ENCODE measurements at regions not wholly inside any gene's neighbourhood (a gene's known extent, or its start where the extent isn't known, plus 50 kb on each side); places are given as distances from the start of the nearest gene placed in this dataset.

DNA sequence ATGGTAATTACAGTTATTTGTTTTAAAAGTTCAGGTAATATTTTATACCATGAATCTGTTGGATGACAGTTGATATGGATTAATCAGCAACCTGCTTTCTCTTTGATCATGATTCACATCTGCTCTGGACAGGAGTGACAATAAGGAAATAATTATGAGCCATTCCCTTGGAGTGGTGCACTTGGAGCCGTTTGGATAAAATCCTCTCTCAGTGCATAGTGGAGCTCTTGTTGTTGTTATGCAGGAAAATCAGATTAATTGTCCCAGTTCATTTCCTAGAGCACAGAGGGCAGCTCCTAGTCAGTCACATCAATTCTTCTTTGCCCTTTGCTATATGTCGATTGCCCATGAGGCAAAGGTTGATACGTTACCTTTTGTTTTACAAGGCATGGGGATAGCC lies 668.3 kb upstream of the NR3C2 start:
- 77 to 78% methylated on average over 3 of the region's 3 CpGs for WGBS, 2 donors
- no peaks in the 10 kb centered on the region for H3K4me1 ChIP-seq
- DNase-seq: no peak
- no peaks in the 10 kb centered on the region for H3K27me3 ChIP-seq
- TF ChIP-seq POLR2A (IDR thresholded peaks at IDR 0.05): no peak
- no peak for TF ChIP-seq CTCF (IDR thresholded peaks at IDR 0.05)
- H3K4me3 ChIP-seq: no peak overlapping the region
- no peaks in the 10 kb centered on the region for H3K36me3 ChIP-seq
- intact Hi-C loops (cut with DNase I): no loop called here
- no peaks in the 10 kb centered on the region for H3K9me3 ChIP-seq
- no peak overlapping the region for H3K27ac ChIP-seq

GRCh38 chr4:149108626-149109025 lies 666.4 kb upstream of the NR3C2 start:
- DNase-seq: no peak
- Histone ChIP-seq H3K36me3 (no peaks in the 10 kb centered on the region), H3K4me3 (no peak overlapping the region), H3K4me1 (peaks cover 0 to 7% (median 0%) of the 10 kb centered on the region in 3 donors), H3K27me3 (no peaks in the 10 kb centered on the region), H3K27ac (no peak overlapping the region), H3K9me3 (no peaks in the 10 kb centered on the region)
- 64 to 66% methylated on average over 2 of the region's 2 CpGs for WGBS, 2 donors
- intact Hi-C loops (cut with DNase I): no loop called here
- no peak for TF ChIP-seq POLR2A (IDR thresholded peaks at IDR 0.05)

DNA sequence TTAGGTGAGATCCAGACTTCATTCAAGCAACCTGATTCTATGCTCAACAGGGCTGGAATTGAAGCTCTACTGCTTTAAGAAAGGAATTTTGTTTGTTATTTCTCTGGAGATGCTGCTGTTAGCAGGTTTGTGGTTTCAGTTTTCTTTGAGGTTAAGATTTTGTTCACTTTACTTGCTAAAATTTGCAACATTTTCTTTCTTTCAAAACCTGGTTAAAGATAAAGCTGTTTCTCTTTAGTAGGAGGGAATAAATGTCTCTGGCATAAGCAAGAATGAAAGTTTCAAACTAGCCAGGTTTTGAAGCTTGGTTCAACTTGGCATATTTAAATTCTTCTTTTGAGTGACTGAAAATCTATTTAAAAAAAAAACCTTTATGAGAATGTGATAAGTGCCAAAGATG lies 660.6 kb upstream of the NR3C2 start:
- H3K9me3 ChIP-seq: no peaks in the 10 kb centered on the region
- no peak overlapping the region for H3K4me3 ChIP-seq
- H3K27me3 ChIP-seq: no peaks in the 10 kb centered on the region
- TF ChIP-seq CTCF (IDR thresholded peaks at IDR 0.05) (no peak), POLR2A (IDR thresholded peaks at IDR 0.05) (no peak)
- DNase-seq: no peak
- intact Hi-C loops (cut with DNase I): no loop called here
- peaks cover 0 to 8% (median 0%) of the 10 kb centered on the region in 3 donors for H3K4me1 ChIP-seq
- no peaks in the 10 kb centered on the region for H3K36me3 ChIP-seq
- no peak overlapping the region for H3K27ac ChIP-seq

DNA sequence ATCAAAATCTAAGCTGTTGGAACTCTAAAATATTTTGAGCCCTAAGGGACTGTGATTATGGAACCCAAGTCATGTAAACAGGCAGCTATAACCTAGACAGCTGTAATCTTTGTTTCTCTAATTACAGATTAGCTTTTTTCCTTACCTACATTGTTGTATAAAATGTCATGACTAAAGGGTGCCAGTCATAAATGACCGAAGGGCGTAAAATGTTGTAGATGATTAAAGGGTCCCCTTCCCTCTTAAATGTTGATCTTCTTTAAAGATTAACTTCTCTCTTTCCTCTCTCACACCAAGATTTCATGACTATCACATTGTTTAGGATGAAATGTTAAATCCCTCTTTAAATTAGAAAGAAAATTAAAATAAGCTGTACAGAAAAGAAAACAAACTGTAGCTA lies 659.4 kb upstream of the NR3C2 start:
- Histone ChIP-seq H3K4me3 (no peak overlapping the region), H3K27me3 (no peaks in the 10 kb centered on the region), H3K27ac (no peak overlapping the region), H3K36me3 (no peaks in the 10 kb centered on the region), H3K4me1 (peaks cover 0 to 8% (median 0%) of the 10 kb centered on the region in 3 donors), H3K9me3 (no peaks in the 10 kb centered on the region)
- intact Hi-C loops (cut with DNase I): no loop called here
- no peak for DNase-seq
- no peak for TF ChIP-seq POLR2A (IDR thresholded peaks at IDR 0.05)
- TF ChIP-seq CTCF (IDR thresholded peaks at IDR 0.05): no peak
- WGBS, 2 donors: 89 to 97% methylated on average over 2 of the region's 2 CpGs

- Histone ChIP-seq H3K4me1 (no peaks in the 10 kb centered on the region), H3K27ac (no peak overlapping the region), H3K36me3 (no peaks in the 10 kb centered on the region), H3K4me3 (no peak overlapping the region), H3K9me3 (peaks cover 0 to 12% (median 0%) of the 10 kb centered on the region in 3 donors), H3K27me3 (no peaks in the 10 kb centered on the region)
- TF ChIP-seq POLR2A (IDR thresholded peaks at IDR 0.05) (no peak), CTCF (IDR thresholded peaks at IDR 0.05) (no peak)
- WGBS, 2 donors: 46 to 47% methylated on average over 1 of the region's 1 CpG
- DNase-seq: no peak
- intact Hi-C loops (cut with DNase I): no loop called here
Measured at GRCh38 chr4:149095811-149096210, 653.6 kb upstream of the NR3C2 start.

- TF ChIP-seq CTCF (IDR thresholded peaks at IDR 0.05): no peak
- no peak for TF ChIP-seq POLR2A (IDR thresholded peaks at IDR 0.05)
- H3K9me3 ChIP-seq: peaks cover 0 to 12% (median 0%) of the 10 kb centered on the region in 3 donors
- intact Hi-C loops (cut with DNase I): no loop called here
- H3K27me3 ChIP-seq: no peaks in the 10 kb centered on the region
- no peak for DNase-seq
- no peaks in the 10 kb centered on the region for H3K4me1 ChIP-seq
- no peaks in the 10 kb centered on the region for H3K36me3 ChIP-seq
- H3K27ac ChIP-seq: no peak overlapping the region
- no peak overlapping the region for H3K4me3 ChIP-seq
Measured at GRCh38 chr4:149095001-149095400, 652.8 kb upstream of the NR3C2 start.

Data from esophagus squamous epithelium (tissue), 5 donors.